ENCODE measurements at regions not wholly inside any gene's neighbourhood (a gene's known extent, or its start where the extent isn't known, plus 50 kb on each side); places are given as distances from the start of the nearest gene placed in this dataset.

DNA sequence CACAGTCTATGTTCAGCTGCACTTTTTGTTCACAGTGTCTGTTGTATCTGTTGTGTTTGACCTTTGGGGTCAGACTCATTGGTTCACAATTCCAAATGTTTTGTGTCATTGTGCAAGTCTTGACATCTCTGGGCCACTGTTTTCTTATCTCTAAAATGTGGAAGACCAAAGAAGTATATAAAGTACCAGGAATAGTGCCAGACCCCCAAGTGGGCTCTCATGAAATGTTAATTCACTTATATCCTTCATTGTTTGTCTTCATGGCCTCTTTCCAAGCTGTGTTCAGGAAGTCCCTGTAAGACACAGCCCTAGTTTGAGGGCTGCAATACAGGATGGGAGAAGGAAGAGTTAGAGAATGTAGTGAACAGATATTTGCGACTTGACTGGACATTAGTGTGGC is 468.3 kb upstream of the BOD1L1 start:
- TF ChIP-seq, protein P1, sequence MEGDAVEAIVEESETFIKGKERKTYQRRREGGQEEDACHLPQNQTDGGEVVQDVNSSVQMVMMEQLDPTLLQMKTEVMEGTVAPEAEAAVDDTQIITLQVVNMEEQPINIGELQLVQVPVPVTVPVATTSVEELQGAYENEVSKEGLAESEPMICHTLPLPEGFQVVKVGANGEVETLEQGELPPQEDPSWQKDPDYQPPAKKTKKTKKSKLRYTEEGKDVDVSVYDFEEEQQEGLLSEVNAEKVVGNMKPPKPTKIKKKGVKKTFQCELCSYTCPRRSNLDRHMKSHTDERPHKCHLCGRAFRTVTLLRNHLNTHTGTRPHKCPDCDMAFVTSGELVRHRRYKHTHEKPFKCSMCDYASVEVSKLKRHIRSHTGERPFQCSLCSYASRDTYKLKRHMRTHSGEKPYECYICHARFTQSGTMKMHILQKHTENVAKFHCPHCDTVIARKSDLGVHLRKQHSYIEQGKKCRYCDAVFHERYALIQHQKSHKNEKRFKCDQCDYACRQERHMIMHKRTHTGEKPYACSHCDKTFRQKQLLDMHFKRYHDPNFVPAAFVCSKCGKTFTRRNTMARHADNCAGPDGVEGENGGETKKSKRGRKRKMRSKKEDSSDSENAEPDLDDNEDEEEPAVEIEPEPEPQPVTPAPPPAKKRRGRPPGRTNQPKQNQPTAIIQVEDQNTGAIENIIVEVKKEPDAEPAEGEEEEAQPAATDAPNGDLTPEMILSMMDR (conservative IDR thresholded peaks at IDR 0.05), result no peak
- no peaks in the 10 kb centered on the region for H3K4me1 ChIP-seq (ENCODE audit: insufficient read depth, low read length)
- H3K27ac Mint-ChIP-seq, result no peak overlapping the region
- no peak overlapping the region for H3K18ac ChIP-seq (ENCODE audit: insufficient read length, low read depth, low read length)
- peaks cover 0 to 4% of the 10 kb centered on the region in 2 experiments; a peak in 3 of 4 replicates for H3K4me1 Mint-ChIP-seq
- H2BK12ac ChIP-seq (ENCODE audit: insufficient read length, low read depth, low read length), result no peak overlapping the region
- no peak overlapping the region for H3K4ac ChIP-seq (ENCODE audit: low read depth, low read length)
- no peak overlapping the region for H3K4me3 Mint-ChIP-seq
- H4K20me1 ChIP-seq (ENCODE audit: control insufficient read depth, insufficient read depth, insufficient read length), result no peaks in the 10 kb centered on the region
- H3K9me3 ChIP-seq (ENCODE audit: control insufficient read depth, low read depth, low read length), result no peaks in the 10 kb centered on the region
- H2AK5ac ChIP-seq (ENCODE audit: insufficient read length, low read length), result no peak overlapping the region
- no peak overlapping the region for H3K4me2 ChIP-seq (ENCODE audit: insufficient read depth, insufficient read length, low read length)
- no peak overlapping the region for H3K14ac ChIP-seq (ENCODE audit: insufficient read depth, low read length)
- no peak overlapping the region for H4K91ac ChIP-seq (ENCODE audit: insufficient read length, low read depth, low read length)
- no peak overlapping the region for H3K23ac ChIP-seq (ENCODE audit: insufficient read length, low read depth, low read length)
- no peak overlapping the region for H3K27ac ChIP-seq (ENCODE audit: insufficient read length, low read depth, low read length)
- H2BK5ac ChIP-seq (ENCODE audit: insufficient read length, low read length), result no peak overlapping the region
- H3K36me3 Mint-ChIP-seq (ENCODE audit: insufficient read depth in 1 of 3, low read depth in 3 of 3), result no peaks in the 10 kb centered on the region; a peak in 3 of 7 replicates
- no peak overlapping the region for H3K9ac ChIP-seq (ENCODE audit: extremely low read depth, insufficient read length, low read length)
- no peaks in the 10 kb centered on the region for H3K23me2 ChIP-seq (ENCODE audit: insufficient read length, low read depth, low read length, poor library complexity, severe bottlenecking)
- no peak overlapping the region for H3T11ph ChIP-seq (ENCODE audit: low read length)
- H3K56ac ChIP-seq (ENCODE audit: insufficient read length, low read depth, low read length), result no peak overlapping the region
- no peaks in the 10 kb centered on the region for H3K79me1 ChIP-seq (ENCODE audit: insufficient read depth, low read depth, low read length, poor library complexity, severe bottlenecking)
- H2BK15ac ChIP-seq (ENCODE audit: low read depth, low read length), result no peak overlapping the region
- DNase-seq, result no peak
- H3K79me2 ChIP-seq (ENCODE audit: insufficient read depth, low read length), result no peaks in the 10 kb centered on the region
- H4K5ac ChIP-seq (ENCODE audit: insufficient read length, low read depth, low read length), result no peak overlapping the region
- no peak overlapping the region for H2BK120ac ChIP-seq (ENCODE audit: low read depth, low read length, poor library complexity, severe bottlenecking)
- H2BK20ac ChIP-seq (ENCODE audit: low read depth, low read length, poor library complexity, severe bottlenecking), result no peak overlapping the region
- no peaks in the 10 kb centered on the region for H3K27me3 ChIP-seq (ENCODE audit: insufficient read depth, low read length)
- H3K9me3 Mint-ChIP-seq, result peaks cover 0 to 9% of the 10 kb centered on the region in 2 experiments; a peak in 2 of 5 replicates
- no peak overlapping the region for H2AFZ ChIP-seq (ENCODE audit: low read length)
- no CpG with 5 or more reads among the region's 1 CpG for WGBS (ENCODE audit: extremely low coverage, insufficient read length, low lambda C conversion rate)
- no peaks in the 10 kb centered on the region; the same call in 1 of the 2 replicates for H3K27me3 Mint-ChIP-seq (ENCODE audit: low read depth)
- H4K8ac ChIP-seq (replicated peaks; ENCODE audit: insufficient read length, low read depth, low read length), result no peak overlapping the region

All from H9 (cell line).